Islet precursor cell (in vitro differentiated cells): ENCODE measurements at regions not wholly inside any gene's neighbourhood (a gene's known extent, or its start where the extent isn't known, plus 50 kb on each side); places are given as distances from the start of the nearest gene placed in this dataset.

Experiments
- DNase-seq: peaks from one replicate; pipeline ENCODE4 v3.0.0-alpha.2; 2018

DNA sequence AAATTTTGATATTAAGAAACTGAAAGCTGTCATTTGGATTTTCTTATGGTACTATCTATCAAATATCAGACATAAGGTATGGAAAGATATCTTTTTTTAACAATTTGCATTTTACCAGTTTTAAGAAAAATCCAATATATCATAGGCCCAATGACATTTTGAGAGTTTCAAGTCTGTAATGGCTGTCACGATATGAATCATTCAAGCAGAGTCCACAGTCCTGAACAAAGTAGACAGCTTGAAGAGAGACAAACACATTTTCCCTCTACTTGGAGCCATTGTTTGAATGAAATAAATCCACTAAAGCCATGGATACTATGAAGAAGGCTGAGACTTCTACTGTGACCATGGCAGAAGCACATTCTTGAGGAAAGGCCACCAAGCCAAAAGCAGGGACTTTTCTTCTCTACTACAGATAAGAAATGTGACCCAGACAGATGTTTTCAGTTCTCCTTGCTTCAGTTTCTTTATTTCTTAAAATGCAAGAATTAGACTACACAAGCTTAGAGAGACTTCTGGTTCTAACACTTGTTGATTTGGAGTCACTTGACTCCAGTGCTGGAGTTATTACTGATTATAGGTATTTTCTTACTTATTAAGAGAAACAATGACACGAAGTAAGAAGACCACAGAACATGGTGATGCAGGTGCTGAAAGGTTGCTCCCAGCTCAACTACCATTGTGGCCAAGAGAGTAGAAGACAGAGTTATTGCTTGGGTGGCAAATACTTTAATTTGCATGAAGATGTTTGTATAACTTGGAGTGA, 429.1 kb downstream of the KIF20B start:
- DNase-seq: no peak

DNA sequence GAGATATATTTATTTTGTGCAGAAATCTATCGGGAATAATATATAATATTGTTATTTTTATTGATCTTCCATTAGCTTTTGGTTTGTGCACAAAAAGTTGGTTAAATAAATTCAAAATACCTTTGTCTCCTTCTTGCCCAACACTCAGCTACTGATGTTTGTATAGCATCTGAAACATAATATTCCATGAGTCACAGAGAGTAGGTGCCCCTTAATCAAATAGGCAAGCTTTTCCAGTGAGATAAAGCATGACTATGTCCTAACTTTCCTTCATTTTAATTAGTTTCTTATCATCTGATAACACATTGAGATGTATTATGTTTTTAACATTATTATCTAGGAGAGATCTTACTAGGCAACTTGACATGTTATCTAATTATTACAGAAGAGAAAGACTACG, 432.2 kb downstream of the KIF20B start:
- DNase-seq: no peak

DNA sequence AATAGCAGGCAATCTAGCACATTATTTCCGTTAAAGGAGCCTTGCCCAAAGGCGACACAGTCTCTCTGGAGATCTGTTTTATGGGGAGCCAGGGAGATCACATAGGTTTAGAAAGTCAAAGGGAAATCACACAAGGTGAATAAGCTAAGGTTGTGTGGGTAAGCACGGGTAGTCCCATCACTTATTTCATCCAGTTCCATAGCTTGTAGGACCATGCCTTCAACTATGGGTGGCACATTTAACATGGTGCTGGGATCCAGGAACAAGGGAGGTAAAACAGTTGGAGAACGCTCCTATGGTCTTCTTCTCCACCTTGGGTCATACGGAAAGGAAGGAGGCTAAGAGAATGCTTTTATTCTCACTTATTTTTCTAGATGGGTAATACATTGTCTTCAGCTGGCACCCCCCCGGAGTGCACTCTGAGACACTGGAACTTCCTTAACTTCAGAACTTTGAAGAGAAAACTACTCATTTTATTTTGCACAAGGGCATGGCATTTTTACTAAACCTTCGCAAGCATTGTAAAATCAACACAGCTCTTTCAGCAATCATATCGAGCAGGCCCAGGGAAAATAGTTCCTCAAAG, 435.4 kb downstream of the KIF20B start:
- DNase-seq: no peak

DNA sequence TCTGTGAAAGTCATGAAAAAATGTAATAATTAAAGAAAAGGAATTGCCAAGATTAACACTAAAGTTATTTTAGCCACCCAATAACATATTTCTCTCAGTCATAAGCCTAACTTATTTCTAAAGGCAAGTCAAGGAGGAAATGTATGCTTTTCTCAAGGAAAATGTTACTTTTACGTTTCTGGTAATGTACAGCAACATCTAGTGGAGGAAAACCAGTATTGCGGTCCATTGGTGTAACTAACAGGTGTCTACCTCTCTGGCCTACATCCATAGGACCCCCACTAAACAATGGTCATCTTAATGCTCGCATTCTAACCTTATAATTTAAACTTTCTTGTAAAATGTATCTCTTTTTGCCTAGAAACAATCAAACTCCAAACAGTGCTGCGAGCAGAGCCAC, 437.5 kb downstream of the KIF20B start:
- DNase-seq: no peak

DNA sequence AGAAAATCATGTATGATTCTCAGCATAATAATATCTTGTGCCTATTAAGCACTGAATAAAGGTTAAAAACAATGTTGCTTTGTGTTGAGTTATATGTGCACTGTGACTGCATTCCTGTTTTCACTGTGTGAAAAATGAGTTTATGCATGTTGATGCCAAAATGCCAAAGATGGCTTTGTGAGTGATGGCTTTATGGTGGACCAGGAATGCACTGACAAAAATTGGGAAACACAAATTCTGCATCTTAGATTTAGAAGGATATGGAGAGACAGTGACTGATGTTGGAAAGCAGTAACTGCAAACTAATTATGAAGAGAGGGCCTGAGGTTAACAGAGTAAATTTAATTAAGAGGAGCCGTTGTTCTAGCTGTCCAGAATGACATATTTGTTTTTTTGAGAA, 440.4 kb downstream of the KIF20B start:
- no peak for DNase-seq

DNA sequence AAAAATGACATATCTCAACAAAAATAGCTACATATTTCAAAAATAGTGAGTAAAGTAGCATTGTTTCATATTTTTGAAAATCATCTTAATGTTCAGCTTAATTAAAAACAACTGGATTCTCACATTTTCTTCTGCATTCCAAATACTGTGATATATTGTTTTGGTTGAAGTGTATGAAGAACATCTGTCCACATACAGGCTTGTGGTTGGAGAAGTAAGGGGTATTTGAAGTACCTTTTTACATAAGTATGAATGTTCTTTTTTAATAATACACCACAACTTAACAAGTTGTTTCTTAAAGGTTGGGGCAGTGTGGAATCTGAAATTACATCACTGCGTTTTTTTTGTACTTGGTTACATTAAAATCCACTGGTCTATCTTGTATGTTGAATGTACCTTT, 442.5 kb downstream of the KIF20B start:
- no peak for DNase-seq

DNA sequence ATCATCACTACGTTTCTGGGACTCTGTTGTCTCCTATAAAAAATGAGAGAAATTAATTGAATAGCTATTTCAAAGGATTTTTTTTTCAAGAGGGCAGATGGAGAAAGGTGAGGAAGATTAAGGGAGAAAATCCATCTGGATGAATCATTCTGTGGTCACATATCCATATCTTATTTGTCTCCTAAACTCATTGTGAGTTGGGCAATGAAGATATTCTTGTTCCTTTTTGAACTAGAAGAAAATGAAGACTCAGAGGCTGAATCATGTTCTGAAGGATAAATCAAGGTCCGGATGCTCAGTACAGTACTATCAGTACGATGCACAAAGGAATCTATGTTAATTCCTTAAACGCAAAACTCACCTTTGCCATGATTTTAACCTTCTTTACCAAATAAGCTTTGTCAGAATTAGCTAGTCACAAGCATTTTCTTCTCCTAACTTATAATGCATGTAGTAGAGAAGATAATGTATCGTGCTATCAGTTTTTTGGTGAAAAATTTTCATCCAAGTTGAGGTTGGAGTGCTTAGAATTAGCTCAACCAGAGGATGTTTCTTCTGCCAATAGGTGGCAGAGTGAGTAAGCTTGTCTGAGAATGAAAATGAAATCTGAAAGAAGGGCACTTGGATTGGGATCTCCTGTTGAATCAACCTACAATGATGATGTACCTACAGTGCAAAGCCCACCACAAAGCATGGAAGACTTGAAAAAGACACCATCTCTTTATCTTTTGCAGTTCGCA, 446.9 kb downstream of the KIF20B start:
- DNase-seq: no peak

DNA sequence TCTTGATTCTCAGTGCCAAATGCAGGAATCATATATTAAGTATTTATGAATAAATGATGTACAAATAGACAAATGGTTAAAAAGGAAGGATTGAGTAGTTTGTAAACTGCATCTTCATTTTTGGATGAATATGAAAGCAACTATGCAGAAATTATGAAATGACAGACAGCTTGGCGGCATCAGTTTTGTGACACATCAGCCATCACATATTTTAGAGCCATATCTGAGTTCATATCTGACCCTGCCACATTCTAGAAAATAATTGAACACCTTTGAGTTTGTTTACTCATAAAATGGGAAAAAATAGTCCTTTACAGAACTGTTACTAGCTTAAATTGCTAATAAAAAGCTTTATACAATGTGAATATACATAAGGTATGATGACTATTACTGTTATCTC, 448.2 kb downstream of the KIF20B start:
- no peak for DNase-seq

DNA sequence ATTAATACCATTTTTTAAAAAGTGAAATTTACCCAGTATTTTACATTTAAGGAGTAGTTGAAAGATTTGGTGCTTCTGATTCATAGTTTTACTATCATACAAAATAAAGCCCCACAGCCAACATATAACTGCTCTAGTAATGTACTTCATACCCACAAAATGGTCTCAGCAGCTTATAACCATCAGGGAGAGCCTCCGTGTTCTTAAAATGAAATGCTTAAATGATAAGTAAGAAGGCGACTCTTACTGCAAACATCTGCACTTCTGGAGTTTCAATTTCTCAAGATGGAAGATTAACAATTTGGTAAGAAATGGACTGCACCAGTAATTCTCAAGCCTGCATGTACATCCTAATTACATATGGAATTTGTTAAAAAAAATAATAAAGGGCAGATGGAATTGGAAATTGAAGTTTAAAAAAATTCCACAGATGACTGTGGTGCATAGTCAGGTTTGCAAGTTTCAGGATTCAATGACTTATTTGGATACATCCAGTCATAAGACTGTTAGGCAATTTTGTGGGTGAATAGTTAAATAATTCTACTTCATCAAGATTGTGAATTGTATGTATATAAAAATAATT, 461.0 kb downstream of the KIF20B start:
- no peak for DNase-seq

DNA sequence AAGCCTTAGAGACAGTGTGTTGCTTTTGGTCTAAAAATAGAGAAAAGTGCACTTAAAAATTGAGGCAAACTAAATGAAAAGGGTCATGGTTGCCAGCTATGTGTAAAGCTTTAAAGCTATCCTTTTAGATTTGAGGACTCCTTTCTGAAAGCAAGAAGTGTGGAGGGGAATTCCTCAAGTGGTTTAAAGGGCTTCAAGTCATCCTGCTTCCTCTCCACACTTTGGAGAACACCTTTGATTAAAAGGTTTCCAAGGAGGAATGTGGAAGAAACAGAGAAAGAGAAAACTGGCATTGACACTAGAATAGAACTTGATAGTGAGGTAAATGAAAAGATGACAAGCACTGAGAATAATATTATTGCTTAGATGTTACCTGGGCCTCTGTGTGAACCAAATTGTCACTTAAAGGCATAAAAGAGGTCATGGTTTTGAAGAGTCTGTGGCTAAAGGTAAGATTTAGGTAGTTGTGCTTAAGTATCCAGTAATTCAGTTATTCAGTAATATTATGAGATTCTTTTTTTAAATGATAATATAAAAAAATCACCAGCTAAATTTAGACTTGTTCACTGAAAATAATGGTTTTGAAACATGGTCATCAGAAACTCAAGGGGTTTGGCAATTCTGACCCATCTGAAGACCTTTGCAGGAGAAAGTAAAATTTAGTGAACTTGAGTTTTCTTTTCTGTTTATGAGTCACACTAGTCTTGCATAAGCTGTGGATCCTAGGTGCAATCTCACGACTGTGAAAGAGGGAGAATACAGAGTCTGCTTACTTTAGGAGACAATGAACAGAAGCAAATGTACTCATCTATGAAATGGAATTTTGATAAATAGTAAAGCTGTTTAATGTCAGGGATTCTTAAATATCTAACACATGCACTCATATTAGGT, 466.0 kb downstream of the KIF20B start:
- no peak for DNase-seq

DNA sequence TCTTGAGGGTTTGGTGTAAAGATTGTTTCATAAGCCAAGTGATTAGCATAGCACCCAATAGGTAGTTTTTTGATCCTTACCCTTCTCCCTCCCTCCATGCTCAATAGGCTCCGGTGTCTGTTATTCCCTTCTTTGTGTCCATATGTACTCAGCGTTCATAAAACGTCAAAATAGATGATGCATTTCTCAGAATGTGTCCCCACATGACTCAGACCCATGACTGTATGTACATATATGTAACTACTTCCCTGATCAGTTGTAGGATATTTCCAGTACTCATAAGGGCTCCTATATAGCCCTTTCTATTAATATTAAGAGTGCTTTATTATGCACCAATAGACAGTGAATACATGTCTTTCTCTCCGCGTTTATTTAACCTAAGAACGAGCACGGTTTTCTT, 466.9 kb downstream of the KIF20B start:
- no peak for DNase-seq

DNA sequence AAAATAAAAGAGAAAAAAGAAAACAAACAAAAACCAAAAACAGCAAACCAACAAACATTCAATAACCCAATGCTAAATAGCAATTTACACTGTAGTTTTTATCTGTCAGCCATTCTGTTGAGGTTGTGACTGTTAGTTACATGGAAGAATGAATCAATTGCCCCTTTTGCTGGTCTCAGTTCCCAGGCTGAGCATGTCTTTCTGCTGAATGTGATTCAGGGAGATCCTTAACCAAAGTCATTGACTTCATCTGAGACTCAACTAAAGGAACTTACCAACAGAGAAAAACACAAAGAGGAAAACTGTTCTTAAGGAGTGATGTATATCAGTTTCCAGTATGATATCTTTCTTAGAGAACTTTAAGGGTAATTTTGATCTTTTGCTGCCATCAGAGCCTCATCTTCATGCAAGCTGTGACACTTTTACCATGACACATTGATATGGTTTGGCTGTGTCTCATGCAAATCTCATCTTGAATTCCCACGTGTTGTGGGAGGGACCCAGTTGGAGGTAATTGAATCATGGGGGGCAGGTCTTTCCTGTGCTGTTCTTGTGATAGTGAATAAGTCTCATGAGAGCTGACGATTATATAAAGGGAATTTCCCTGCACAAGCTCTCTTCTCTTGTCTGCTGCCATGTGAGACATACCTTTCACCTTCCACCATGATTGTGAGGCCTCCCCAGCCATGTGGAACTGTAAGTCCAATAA, 469.8 kb downstream of the KIF20B start:
- no peak for DNase-seq

DNA sequence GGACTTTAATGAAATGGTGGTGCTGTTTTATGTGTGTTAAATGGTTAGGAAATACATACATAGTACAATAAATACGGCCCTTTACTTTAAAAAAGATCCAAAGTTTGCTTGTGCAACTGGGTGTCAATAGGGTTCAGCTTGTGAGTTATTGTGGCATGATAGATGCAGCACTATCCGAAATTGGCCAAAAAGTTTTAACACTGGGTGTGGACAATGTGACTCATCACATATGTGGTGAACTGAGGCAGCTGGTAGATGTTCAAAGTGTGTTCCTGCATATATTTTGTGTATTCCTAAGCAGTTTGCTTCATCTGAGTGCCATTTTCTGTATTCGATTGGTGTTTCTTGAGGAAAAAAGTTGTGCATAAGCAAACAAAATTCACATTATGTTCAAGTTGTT, 473.1 kb downstream of the KIF20B start:
- DNase-seq: no peak

DNA sequence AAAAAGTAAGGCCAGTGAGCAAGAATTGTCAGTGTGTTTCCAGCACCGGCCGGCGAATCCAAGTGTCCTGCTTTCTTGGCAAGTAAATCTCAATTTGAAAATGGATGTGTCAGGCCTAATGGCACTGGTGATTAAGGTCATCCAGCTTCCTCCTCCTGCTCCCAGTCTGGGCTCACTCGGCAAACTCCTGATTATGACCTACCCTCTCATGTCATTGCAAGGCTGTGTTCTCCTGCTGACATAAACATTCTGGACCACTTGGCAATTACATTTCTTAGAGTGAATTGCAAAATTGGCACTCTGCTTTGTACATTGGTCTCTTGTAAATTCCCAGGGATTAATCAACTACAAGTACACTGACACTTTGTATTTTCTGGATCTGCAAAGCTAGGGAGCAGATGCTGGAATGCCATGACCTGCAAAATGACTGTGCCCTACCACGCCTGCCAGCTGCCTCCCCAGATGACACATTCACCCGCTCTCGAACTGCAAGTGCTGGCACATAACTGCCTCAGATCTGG, 473.8 kb downstream of the KIF20B start:
- DNase-seq: no peak

DNA sequence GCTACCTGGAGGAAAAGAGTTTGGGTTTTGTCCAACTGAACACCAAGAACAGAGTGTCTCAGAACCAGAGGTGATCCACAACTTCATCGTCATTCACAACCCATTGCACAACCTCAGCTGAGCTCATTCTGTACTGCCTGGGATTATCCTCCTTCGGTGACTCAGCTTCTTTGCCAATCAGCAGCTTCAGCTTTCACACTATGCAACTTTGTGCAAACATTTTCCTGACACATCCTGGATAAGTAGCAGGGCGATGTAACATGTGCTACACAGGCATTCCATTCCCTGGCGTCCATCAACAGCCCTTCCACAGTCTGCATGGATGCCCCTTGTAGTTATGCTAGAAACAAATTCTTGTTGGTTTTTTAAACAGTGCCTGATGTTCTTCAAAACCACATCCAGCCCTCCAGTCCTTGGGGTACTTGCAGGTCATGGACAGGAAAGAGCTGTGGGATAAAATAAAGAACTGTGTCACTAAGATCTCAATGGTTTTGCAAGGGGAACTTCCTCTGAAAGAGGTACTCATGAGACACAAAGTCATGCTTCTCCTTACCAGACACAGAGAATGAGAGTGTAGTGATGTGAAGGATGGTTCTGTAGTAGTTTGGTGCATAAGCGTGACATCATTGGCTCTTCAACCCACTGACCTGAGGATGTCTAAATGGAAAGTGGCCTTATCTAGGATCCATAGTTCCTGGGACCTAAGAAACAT, 478.5 kb downstream of the KIF20B start:
- peak; percentile 55 for DNase-seq

DNA sequence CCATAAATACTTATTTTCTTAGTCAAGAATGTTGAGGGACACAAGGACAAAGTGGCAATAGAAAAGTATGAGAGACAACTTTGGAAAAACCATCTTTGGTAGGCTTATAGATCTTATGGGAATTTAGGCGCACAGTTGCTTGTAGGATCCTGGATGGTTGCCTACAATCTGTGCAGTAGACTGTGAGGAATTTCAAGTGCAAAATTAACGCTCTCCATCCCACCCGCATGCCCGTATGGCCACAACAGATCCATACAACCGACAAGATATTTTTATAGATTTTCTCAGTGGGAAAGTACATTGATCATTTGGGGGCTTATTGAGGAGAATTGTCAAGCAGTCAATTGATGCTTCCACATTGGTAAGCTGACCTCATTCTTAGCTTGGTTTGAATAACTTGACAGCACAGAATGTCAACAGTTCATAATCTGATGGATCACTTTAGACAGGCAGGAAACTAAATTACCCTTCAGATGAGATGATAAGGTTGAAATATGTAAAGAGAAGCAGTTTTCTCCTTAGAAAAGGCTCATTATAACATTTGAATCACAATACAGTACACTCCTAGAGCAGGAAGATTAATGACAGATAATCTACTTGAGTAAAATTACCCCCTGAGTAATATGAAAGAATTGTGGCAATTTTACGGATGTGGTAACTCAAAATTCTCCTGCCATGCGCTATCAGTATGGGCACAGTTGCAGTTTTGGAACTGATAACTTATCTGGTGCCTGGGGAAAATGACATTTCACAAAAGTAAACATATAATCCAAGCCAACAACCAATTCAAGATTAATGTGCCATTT, 479.7 kb downstream of the KIF20B start:
- DNase-seq: no peak

DNA sequence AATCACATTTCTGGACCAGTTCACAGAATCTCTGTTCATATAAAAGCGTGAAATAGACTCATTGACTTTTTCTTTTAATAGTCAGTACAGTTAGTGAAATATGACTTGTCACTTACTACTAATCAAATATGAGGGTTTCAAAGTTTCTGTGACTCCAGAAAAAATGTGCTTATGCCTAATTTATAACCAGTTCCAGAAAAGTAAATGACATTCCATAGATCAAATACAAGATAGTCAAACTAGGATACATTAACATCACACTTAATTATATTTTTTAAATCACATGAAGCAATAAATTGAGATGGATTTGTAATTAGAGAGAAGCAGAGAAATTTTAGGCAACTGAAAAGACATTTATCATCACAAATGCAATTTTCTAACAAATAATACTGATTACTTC, 491.4 kb downstream of the KIF20B start:
- no peak for DNase-seq

DNA sequence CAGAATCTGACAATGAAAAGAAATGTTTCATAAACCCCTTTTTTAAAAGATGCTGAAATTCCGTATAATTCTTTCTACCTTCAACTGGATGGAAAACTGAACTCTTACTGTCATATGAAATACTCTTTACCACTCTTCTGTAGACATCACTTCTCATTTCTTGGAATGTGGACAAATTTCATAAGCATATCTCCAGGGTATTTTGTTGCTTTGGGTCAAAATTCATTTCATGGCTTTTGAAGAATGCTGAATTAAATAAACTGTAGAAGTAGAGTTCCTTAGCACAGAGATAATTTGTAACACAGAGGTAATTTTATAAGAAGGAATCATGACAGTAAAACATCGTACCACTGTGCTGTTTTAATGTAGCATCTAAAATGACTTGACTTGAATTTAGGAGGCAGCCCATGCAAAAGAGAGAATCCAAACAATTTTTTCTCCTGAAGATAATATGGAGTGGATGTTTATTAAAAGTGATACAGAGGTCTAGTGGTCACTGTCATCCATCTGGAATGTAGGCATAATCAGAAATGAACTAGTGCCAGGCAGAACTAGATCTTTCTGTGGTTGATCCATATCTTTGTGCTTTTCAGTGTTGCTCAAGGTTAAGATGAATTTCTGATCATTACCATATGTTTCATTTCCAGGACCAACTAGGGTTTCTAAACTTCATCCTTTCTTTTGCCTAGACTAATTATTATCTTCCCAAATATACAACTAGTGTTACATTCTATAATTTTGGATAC, 492.0 kb downstream of the KIF20B start:
- DNase-seq: no peak

DNA sequence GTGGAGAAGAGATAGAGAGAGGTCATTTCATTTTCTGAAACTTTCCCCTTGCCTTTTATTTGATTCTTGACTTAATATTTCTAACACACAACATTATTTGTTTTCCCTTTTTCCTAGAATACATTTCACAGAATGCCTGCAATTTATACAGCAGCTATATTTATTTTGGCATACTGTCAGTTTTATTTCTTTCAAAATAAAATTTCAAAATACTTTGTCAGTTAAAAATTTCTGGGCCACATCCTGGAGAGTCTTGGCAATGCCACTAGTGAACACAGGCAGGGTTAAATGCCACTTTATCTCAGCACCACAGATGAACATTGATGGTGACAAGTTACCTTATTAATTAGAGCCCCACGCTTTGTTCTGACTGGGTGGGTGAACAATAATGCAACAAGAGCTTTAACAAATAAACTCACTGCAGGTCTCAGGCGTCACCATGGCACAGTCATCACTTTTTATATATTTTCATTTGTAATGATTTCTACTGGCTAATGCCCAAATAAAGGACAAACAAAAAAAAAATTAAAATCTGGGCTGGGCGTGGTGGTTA, 494.0 kb downstream of the KIF20B start:
- no peak for DNase-seq
